H9 (cell line): ENCODE measurements at regions not wholly inside any gene's neighbourhood (a gene's known extent, or its start where the extent isn't known, plus 50 kb on each side); places are given as distances from the start of the nearest gene placed in this dataset.
A peak's percentile ranks its signal among the peaks of the same experiment; 100 is the strongest.

Experiments
- DNase-seq: peaks from one replicate; pipeline ENCODE4 v3.0.0-alpha.2; 2017
- H2AFZ ChIP-seq: one replicate; pipeline ENCODE4 v1.6.1; 2013; ENCODE audit warnings: mild to moderate bottlenecking, low read length, control low read depth, moderate library complexity
- H2AK5ac ChIP-seq: 2 replicates; pipeline ENCODE4 v1.6.1; 2013; ENCODE audit warnings: low read length, control low read depth, mixed read lengths; ENCODE audit not compliant: insufficient read length
- H2BK120ac ChIP-seq: one replicate; pipeline ENCODE4 v1.6.1; 2013; ENCODE audit warnings: low read depth, mild to moderate bottlenecking, low read length, control low read depth, inconsistent platforms; ENCODE audit not compliant: poor library complexity, severe bottlenecking
- H2BK12ac ChIP-seq: 2 replicates; pipeline ENCODE4 v1.6.1; 2013; ENCODE audit warnings: low read length, control low read depth, mixed read lengths, low read depth; ENCODE audit not compliant: insufficient read length
- H2BK15ac ChIP-seq: 2 replicates; pipeline ENCODE4 v1.6.1; 2013; ENCODE audit warnings: low read depth, low read length, control low read depth
- H2BK20ac ChIP-seq: one replicate; pipeline ENCODE4 v1.6.1; 2013; ENCODE audit warnings: low read depth, mild to moderate bottlenecking, low read length, control low read depth, inconsistent platforms; ENCODE audit not compliant: poor library complexity, severe bottlenecking
- H2BK5ac ChIP-seq: 2 replicates; pipeline ENCODE4 v1.6.1; 2013; ENCODE audit warnings: low read length, control low read depth, mixed read lengths; ENCODE audit not compliant: insufficient read length
- H3K14ac ChIP-seq: 2 replicates; pipeline ENCODE4 v1.6.1; 2013; ENCODE audit warnings: low read length, control low read depth; ENCODE audit not compliant: insufficient read depth
- H3K18ac ChIP-seq: 2 replicates; pipeline ENCODE4 v1.6.1; 2013; ENCODE audit warnings: low read depth, mild to moderate bottlenecking, mixed read lengths, low read length, control low read depth; ENCODE audit not compliant: insufficient read length
- H3K23ac ChIP-seq: 2 replicates; pipeline ENCODE4 v1.6.1; 2013; ENCODE audit warnings: low read length, control low read depth, mixed read lengths, low read depth; ENCODE audit not compliant: insufficient read length
- H3K23me2 ChIP-seq: 2 replicates; pipeline ENCODE4 v1.6.1; 2013; ENCODE audit warnings: low read depth, mild to moderate bottlenecking, mixed read lengths, low read length, control low read depth; ENCODE audit not compliant: insufficient read length, poor library complexity, severe bottlenecking
- H3K27ac ChIP-seq: 2 replicates; pipeline ENCODE4 v1.5.1; 2013; ENCODE audit warnings: low read length, control low read depth, mixed read lengths, low read depth; ENCODE audit not compliant: insufficient read length
- H3K27me3 ChIP-seq: 2 replicates; pipeline ENCODE4 v1.6.1; 2013; ENCODE audit warnings: low read length, control low read depth, inconsistent platforms; ENCODE audit not compliant: insufficient read depth
- H3K4ac ChIP-seq: 2 replicates; pipeline ENCODE4 v1.6.1; 2013; ENCODE audit warnings: low read depth, mild to moderate bottlenecking, control low read depth, inconsistent platforms, low read length, moderate library complexity
- H3K4me1 ChIP-seq: 2 replicates; pipeline ENCODE4 v1.6.1; 2013; ENCODE audit warnings: low read length, control low read depth, inconsistent platforms; ENCODE audit not compliant: insufficient read depth
- H3K4me2 ChIP-seq: 2 replicates; pipeline ENCODE4 v1.6.1; 2013; ENCODE audit warnings: low read length, control low read depth, mixed read lengths; ENCODE audit not compliant: insufficient read length, insufficient read depth
- H3K56ac ChIP-seq: 2 replicates; pipeline ENCODE4 v1.6.1; 2013; ENCODE audit warnings: low read depth, mild to moderate bottlenecking, mixed read lengths, low read length, control low read depth; ENCODE audit not compliant: insufficient read length
- H3K79me1 ChIP-seq: 2 replicates; pipeline ENCODE4 v1.6.1; 2013; ENCODE audit warnings: low read depth, mild to moderate bottlenecking, moderate library complexity, low read length, control low read depth, inconsistent platforms; ENCODE audit not compliant: insufficient read depth, poor library complexity, severe bottlenecking
- H3K79me2 ChIP-seq: 2 replicates; pipeline ENCODE4 v1.6.1; 2013; ENCODE audit warnings: low read length, control low read depth, inconsistent platforms; ENCODE audit not compliant: insufficient read depth
- H3K9ac ChIP-seq: 2 replicates; pipeline ENCODE4 v1.6.1; 2013; ENCODE audit warnings: low read length, control low read depth, mixed read lengths; ENCODE audit not compliant: insufficient read length; ENCODE audit errors: extremely low read depth
- H3K9me3 ChIP-seq: one replicate; pipeline ENCODE4 v1.6.1; 2013; ENCODE audit warnings: low read depth, low read length, inconsistent platforms; ENCODE audit not compliant: control insufficient read depth
- H3T11ph ChIP-seq: one replicate; pipeline ENCODE4 v1.6.1; 2013; ENCODE audit warnings: mild to moderate bottlenecking, low read length, control low read depth, inconsistent platforms
- H4K20me1 ChIP-seq: one replicate; pipeline ENCODE4 v1.6.1; 2013; ENCODE audit not compliant: control insufficient read depth, insufficient read length, insufficient read depth
- H4K5ac ChIP-seq: 2 replicates; pipeline ENCODE4 v1.6.1; 2013; ENCODE audit warnings: low read depth, mild to moderate bottlenecking, mixed read lengths, low read length, control low read depth; ENCODE audit not compliant: insufficient read length
- H4K8ac ChIP-seq: replicated peaks from 2 replicates; pipeline ENCODE4 v1.6.1; 2013; ENCODE audit warnings: low read length, control low read depth, mixed read lengths, low read depth; ENCODE audit not compliant: insufficient read length
- H4K91ac ChIP-seq: 2 replicates; pipeline ENCODE4 v1.6.1; 2013; ENCODE audit warnings: low read depth, mild to moderate bottlenecking, moderate library complexity, mixed read lengths, low read length, control low read depth; ENCODE audit not compliant: insufficient read length
- H3K27ac Mint-ChIP-seq, 3 experiments: 2 replicates in 2 of 3; 3 replicates in 1 of 3; pipeline ENCODE4 v1.8.0; 2020 to 2021; ENCODE audit warnings: mixed read lengths in 3 of 3, mild to moderate bottlenecking in 1 of 3, moderate library complexity in 1 of 3
- H3K27me3 Mint-ChIP-seq: 2 replicates; pipeline ENCODE4 v1.8.0; 2021; ENCODE audit warnings: low read depth, mild to moderate bottlenecking, moderate library complexity, mixed read lengths
- H3K36me3 Mint-ChIP-seq, 3 experiments: 2 replicates in 2 of 3; 3 replicates in 1 of 3; pipeline ENCODE4 v1.8.0; 2020 to 2021; ENCODE audit warnings: low read depth in 3 of 3, mixed read lengths in 3 of 3; ENCODE audit not compliant: insufficient read depth in 1 of 3
- H3K4me1 Mint-ChIP-seq, 2 experiments: 2 replicates each; pipeline ENCODE4 v1.8.0; 2020; ENCODE audit warnings: mixed read lengths in 2 of 2
- H3K4me3 Mint-ChIP-seq, 2 experiments: 2 replicates in 1 of 2; 3 replicates in 1 of 2; pipeline ENCODE4 v1.8.0; 2020 to 2021; ENCODE audit warnings: mild to moderate bottlenecking in 2 of 2, mixed read lengths in 2 of 2, moderate library complexity in 1 of 2
- H3K9me3 Mint-ChIP-seq, 2 experiments: 2 replicates in 1 of 2; 3 replicates in 1 of 2; pipeline ENCODE4 v1.8.0; 2020; ENCODE audit warnings: mild to moderate bottlenecking in 2 of 2, mixed read lengths in 2 of 2, moderate library complexity in 1 of 2
- WGBS: extraction: QIAGEN DNeasy Blood & Tissue Kit; methylation state at CpG from one replicate; pipeline ENCODE4 v1.1.7; 2013; ENCODE audit warnings: missing lambda C conversion rate, low lambda C conversion rate, mixed read lengths; ENCODE audit not compliant: insufficient read length; ENCODE audit errors: extremely low coverage; 5-methylcytosine and 5-hydroxymethylcytosine counted together
- TF ChIP-seq, protein P1 (sequence below): fragments of 200-600 bp; sonication (generic); conservative IDR thresholded peaks from 3 replicates; pipeline ENCODE4 v1.8.0; 2021; ENCODE audit warnings: antibody characterized with exemption, mild to moderate bottlenecking

DNA sequence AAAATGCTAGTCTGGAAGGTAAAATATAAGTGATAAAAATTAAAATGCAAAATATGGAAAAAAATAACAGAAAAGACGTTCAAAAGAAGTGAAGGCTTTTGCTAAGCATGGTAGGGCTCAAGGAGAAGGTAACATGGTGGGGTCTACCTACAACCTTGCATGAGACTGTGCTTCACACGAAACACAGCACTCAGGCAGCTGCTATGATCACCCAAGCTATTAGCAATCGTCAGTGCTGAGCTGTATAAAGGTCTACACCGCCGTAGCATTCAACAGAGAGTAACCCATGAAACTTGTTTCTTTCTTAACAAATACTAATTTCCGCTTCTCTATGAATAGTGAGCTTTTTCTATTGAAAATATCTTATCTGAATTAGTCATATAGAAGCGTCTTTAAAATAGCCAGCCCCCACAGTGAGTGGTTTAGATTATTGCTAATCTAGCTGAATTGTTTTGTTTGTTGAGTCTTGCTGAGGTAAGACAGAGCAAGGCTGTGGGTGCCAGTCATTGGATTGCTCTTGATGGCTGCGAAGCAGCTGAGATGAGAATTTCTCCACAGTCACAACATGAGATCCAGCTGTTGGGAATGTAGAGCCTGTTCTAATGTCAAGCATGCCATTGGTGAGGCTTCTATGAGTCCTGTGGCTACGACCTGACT, 230.0 kb downstream of the KLF13 start:
- no peak overlapping the region for H3T11ph ChIP-seq
- no peak overlapping the region for H3K56ac ChIP-seq
- H4K8ac ChIP-seq = no peak overlapping the region
- TF ChIP-seq, protein P1, sequence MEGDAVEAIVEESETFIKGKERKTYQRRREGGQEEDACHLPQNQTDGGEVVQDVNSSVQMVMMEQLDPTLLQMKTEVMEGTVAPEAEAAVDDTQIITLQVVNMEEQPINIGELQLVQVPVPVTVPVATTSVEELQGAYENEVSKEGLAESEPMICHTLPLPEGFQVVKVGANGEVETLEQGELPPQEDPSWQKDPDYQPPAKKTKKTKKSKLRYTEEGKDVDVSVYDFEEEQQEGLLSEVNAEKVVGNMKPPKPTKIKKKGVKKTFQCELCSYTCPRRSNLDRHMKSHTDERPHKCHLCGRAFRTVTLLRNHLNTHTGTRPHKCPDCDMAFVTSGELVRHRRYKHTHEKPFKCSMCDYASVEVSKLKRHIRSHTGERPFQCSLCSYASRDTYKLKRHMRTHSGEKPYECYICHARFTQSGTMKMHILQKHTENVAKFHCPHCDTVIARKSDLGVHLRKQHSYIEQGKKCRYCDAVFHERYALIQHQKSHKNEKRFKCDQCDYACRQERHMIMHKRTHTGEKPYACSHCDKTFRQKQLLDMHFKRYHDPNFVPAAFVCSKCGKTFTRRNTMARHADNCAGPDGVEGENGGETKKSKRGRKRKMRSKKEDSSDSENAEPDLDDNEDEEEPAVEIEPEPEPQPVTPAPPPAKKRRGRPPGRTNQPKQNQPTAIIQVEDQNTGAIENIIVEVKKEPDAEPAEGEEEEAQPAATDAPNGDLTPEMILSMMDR = no peak
- no peaks in the 10 kb centered on the region for H3K27me3 Mint-ChIP-seq
- H3K27me3 ChIP-seq = no peaks in the 10 kb centered on the region
- no peaks in the 10 kb centered on the region for H3K9me3 ChIP-seq
- no peaks in the 10 kb centered on the region for H3K79me1 ChIP-seq
- H2BK12ac ChIP-seq = no peak overlapping the region
- no peak for DNase-seq
- no peak overlapping the region for H3K9ac ChIP-seq
- H4K20me1 ChIP-seq = no peaks in the 10 kb centered on the region
- no peak overlapping the region for H3K14ac ChIP-seq
- no peaks in the 10 kb centered on the region for H3K23me2 ChIP-seq
- no peak overlapping the region for H2BK120ac ChIP-seq
- H3K4ac ChIP-seq = no peak overlapping the region
- no peak overlapping the region for H4K5ac ChIP-seq
- no peak overlapping the region for H2BK15ac ChIP-seq
- H3K23ac ChIP-seq = no peak overlapping the region
- no peak overlapping the region for H3K4me2 ChIP-seq
- no peak overlapping the region for H2BK5ac ChIP-seq
- H3K27ac Mint-ChIP-seq = peak overlapping the region in 1 of 3 experiments; percentile 12; a peak in 1 of 7 replicates
- no peaks in the 10 kb centered on the region for H3K79me2 ChIP-seq
- H3K4me3 Mint-ChIP-seq = no peak overlapping the region
- peaks cover 6 to 8% of the 10 kb centered on the region in 2 experiments for H3K4me1 Mint-ChIP-seq
- H3K4me1 ChIP-seq = no peaks in the 10 kb centered on the region
- H3K9me3 Mint-ChIP-seq = no peaks in the 10 kb centered on the region
- no peak overlapping the region for H4K91ac ChIP-seq
- H3K27ac ChIP-seq = no peak overlapping the region
- H3K18ac ChIP-seq = no peak overlapping the region
- H2AK5ac ChIP-seq = no peak overlapping the region
- H3K36me3 Mint-ChIP-seq = no peaks in the 10 kb centered on the region
- no peak overlapping the region for H2BK20ac ChIP-seq
- no CpG with 5 or more reads among the region's 9 CpGs for WGBS
- H2AFZ ChIP-seq = no peak overlapping the region
